Astrocyte (in vitro differentiated cells and primary cell): ENCODE measurements at regions not wholly inside any gene's neighbourhood (a gene's known extent, or its start where the extent isn't known, plus 50 kb on each side); places are given as distances from the start of the nearest gene placed in this dataset.

Experiments used
- CTCF ChIP-seq: IDR thresholded peaks from 2 replicates; pipeline ENCODE4 v1.5.1; 2011; ENCODE audit warnings: low read depth, mild to moderate bottlenecking, inconsistent platforms, low read length, moderate library complexity; ENCODE audit not compliant: insufficient read depth
- EZH2 ChIP-seq: IDR thresholded peaks from 2 replicates; pipeline ENCODE4 v1.6.1; 2012; ENCODE audit warnings: mild to moderate bottlenecking, low read length, inconsistent platforms; ENCODE audit not compliant: insufficient read depth

GRCh38 chrX:2134782-2135181 lies 366.0 kb downstream of the DHRSX start:
- TF ChIP-seq CTCF (no peak), EZH2 (no peak)
